SKM-1 (cell line): ENCODE measurements at regions not wholly inside any gene's neighbourhood (a gene's known extent, or its start where the extent isn't known, plus 50 kb on each side); places are given as distances from the start of the nearest gene placed in this dataset.
"Not testable (repeated sequence)": the region's sequence is repeated elsewhere in the genome, so short reads cannot be mapped to it uniquely, and the experiment has no call there.

Source experiments
- DNase-seq: peaks from one replicate; lab custom pipeline; 2025; ENCODE audit not compliant: unreplicated experiment; lab: John Stamatoyannopoulos, UW

GRCh38 chr19:30690525-30690924 lies 318.3 kb downstream of the ZNF536 start:
- no peak for DNase-seq

GRCh38 chr19:30689474-30689873 lies 317.3 kb downstream of the ZNF536 start:
- DNase-seq: no peak

- DNase-seq: no peak
Observed at GRCh38 chr19:30688696-30689095, 316.5 kb downstream of the ZNF536 start.

- no peak for DNase-seq
Observed at GRCh38 chr19:30686826-30687566, 314.8 kb downstream of the ZNF536 start.

GRCh38 chr19:30686176-30686820 lies 314.1 kb downstream of the ZNF536 start:
- DNase-seq: no peak

- no peak for DNase-seq
Observed at GRCh38 chr19:30685426-30686000, 313.3 kb downstream of the ZNF536 start.

GRCh38 chr19:30684613-30685012 lies 312.4 kb downstream of the ZNF536 start:
- DNase-seq: no peak

GRCh38 chr19:30682999-30683536 lies 310.9 kb downstream of the ZNF536 start:
- peak; percentile 6 for DNase-seq

- no peak for DNase-seq
Observed at GRCh38 chr19:30682146-30682998, 310.2 kb downstream of the ZNF536 start.

GRCh38 chr19:30681162-30682100 lies 309.2 kb downstream of the ZNF536 start:
- DNase-seq: no peak

GRCh38 chr19:30680399-30680798 lies 308.2 kb downstream of the ZNF536 start:
- not testable (repeated sequence) for DNase-seq

GRCh38 chr19:30679789-30680188 lies 307.6 kb downstream of the ZNF536 start:
- no peak for DNase-seq

- DNase-seq: no peak
Observed at GRCh38 chr19:30679153-30679702, 307.0 kb downstream of the ZNF536 start.

- no peak for DNase-seq
Observed at GRCh38 chr19:30678168-30678567, 306.0 kb downstream of the ZNF536 start.

GRCh38 chr19:30677702-30678101 lies 305.5 kb downstream of the ZNF536 start:
- DNase-seq: no peak

GRCh38 chr19:30676990-30677679 lies 305.0 kb downstream of the ZNF536 start:
- no peak for DNase-seq

GRCh38 chr19:30675086-30675485 lies 302.9 kb downstream of the ZNF536 start:
- DNase-seq: no peak

GRCh38 chr19:30674656-30675055 lies 302.5 kb downstream of the ZNF536 start:
- DNase-seq: no peak

- no peak for DNase-seq
Observed at GRCh38 chr19:30673336-30673735, 301.2 kb downstream of the ZNF536 start.
